Liver (tissue), 3 donors: ENCODE measurements at regions not wholly inside any gene's neighbourhood (a gene's known extent, or its start where the extent isn't known, plus 50 kb on each side); places are given as distances from the start of the nearest gene placed in this dataset.

Experiments used
- GABPA ChIP-seq, 2 donors: IDR thresholded peaks in 1 of 2; conservative IDR thresholded peaks in 1 of 2; 2 replicates each; pipeline ENCODE4 v1.6.1; 2016; ENCODE audit warnings: antibody characterized with exemption in 2 of 2, mild to moderate bottlenecking in 1 of 2, moderate library complexity in 1 of 2
- HNF4G ChIP-seq: IDR thresholded peaks from 2 replicates; pipeline ENCODE4 v1.6.1; 2016; ENCODE audit warnings: antibody characterized with exemption
- JUND ChIP-seq, 2 donors: IDR thresholded peaks; 2 replicates each; pipeline ENCODE4 v1.6.1; 2016; ENCODE audit warnings: antibody characterized with exemption in 2 of 2
- MAX ChIP-seq: IDR thresholded peaks from 2 replicates; pipeline ENCODE4 v1.6.1; 2016; ENCODE audit warnings: antibody characterized with exemption
- NR2F2 ChIP-seq: IDR thresholded peaks from 2 replicates; pipeline ENCODE4 v1.6.1; 2016; ENCODE audit warnings: antibody characterized with exemption
- RAD21 ChIP-seq, 2 donors: IDR thresholded peaks; 2 replicates each; pipeline ENCODE4 v1.6.1; 2016; ENCODE audit warnings: antibody characterized with exemption in 2 of 2, mild to moderate bottlenecking in 2 of 2
- RXRA ChIP-seq, 2 donors: IDR thresholded peaks; 2 replicates each; pipeline ENCODE4 v1.6.1; 2017 to 2018; ENCODE audit warnings: antibody characterized with exemption in 2 of 2, mild to moderate bottlenecking in 1 of 2
- SP1 ChIP-seq: IDR thresholded peaks from 2 replicates; pipeline ENCODE4 v1.6.1; 2018; ENCODE audit warnings: antibody characterized with exemption, mild to moderate bottlenecking
- TAF1 ChIP-seq: conservative IDR thresholded peaks from 2 replicates; pipeline ENCODE4 v1.6.1; 2016; ENCODE audit warnings: antibody characterized with exemption, mild to moderate bottlenecking
- YY1 ChIP-seq: IDR thresholded peaks from 2 replicates; pipeline ENCODE4 v1.6.1; 2016; ENCODE audit warnings: antibody characterized with exemption, mild to moderate bottlenecking
- ZBTB33 ChIP-seq: IDR thresholded peaks from 2 replicates; pipeline ENCODE4 v1.6.1; 2016; ENCODE audit warnings: antibody characterized with exemption
- TF ChIP-seq, protein P1 (sequence below): fragments of 150-350 bp; IDR thresholded peaks from 2 replicates; pipeline ENCODE4 v1.5.1; 2017; ENCODE audit warnings: improper control_type of control experiment, low read depth, low read length; ENCODE audit not compliant: missing input control
- TF ChIP-seq, protein P2 (sequence below): IDR thresholded peaks from 2 replicates; pipeline ENCODE4 v1.6.1; 2016; ENCODE audit warnings: antibody characterized with exemption, mild to moderate bottlenecking
- donor health status: healthy.
- donor health status: healthy.

GRCh38 chr20:11686820-11687543, 230.7 kb upstream of the BTBD3 start:
- TF ChIP-seq, protein P1, sequence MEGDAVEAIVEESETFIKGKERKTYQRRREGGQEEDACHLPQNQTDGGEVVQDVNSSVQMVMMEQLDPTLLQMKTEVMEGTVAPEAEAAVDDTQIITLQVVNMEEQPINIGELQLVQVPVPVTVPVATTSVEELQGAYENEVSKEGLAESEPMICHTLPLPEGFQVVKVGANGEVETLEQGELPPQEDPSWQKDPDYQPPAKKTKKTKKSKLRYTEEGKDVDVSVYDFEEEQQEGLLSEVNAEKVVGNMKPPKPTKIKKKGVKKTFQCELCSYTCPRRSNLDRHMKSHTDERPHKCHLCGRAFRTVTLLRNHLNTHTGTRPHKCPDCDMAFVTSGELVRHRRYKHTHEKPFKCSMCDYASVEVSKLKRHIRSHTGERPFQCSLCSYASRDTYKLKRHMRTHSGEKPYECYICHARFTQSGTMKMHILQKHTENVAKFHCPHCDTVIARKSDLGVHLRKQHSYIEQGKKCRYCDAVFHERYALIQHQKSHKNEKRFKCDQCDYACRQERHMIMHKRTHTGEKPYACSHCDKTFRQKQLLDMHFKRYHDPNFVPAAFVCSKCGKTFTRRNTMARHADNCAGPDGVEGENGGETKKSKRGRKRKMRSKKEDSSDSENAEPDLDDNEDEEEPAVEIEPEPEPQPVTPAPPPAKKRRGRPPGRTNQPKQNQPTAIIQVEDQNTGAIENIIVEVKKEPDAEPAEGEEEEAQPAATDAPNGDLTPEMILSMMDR: no peak
- TF ChIP-seq, protein P2, sequence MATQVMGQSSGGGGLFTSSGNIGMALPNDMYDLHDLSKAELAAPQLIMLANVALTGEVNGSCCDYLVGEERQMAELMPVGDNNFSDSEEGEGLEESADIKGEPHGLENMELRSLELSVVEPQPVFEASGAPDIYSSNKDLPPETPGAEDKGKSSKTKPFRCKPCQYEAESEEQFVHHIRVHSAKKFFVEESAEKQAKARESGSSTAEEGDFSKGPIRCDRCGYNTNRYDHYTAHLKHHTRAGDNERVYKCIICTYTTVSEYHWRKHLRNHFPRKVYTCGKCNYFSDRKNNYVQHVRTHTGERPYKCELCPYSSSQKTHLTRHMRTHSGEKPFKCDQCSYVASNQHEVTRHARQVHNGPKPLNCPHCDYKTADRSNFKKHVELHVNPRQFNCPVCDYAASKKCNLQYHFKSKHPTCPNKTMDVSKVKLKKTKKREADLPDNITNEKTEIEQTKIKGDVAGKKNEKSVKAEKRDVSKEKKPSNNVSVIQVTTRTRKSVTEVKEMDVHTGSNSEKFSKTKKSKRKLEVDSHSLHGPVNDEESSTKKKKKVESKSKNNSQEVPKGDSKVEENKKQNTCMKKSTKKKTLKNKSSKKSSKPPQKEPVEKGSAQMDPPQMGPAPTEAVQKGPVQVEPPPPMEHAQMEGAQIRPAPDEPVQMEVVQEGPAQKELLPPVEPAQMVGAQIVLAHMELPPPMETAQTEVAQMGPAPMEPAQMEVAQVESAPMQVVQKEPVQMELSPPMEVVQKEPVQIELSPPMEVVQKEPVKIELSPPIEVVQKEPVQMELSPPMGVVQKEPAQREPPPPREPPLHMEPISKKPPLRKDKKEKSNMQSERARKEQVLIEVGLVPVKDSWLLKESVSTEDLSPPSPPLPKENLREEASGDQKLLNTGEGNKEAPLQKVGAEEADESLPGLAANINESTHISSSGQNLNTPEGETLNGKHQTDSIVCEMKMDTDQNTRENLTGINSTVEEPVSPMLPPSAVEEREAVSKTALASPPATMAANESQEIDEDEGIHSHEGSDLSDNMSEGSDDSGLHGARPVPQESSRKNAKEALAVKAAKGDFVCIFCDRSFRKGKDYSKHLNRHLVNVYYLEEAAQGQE: no peak
- TF ChIP-seq RAD21 (IDR thresholded peaks at IDR 0.05) (peak in 1 of 2 donors; percentile 5), HNF4G (no peak), GABPA (IDR thresholded peaks at IDR 0.05 in 1 of 2, conservative IDR thresholded peaks at IDR 0.05 in 1 of 2) (no peak), MAX (no peak), ZBTB33 (no peak), SP1 (no peak), YY1 (no peak), NR2F2 (no peak), JUND (IDR thresholded peaks at IDR 0.05) (no peak), RXRA (IDR thresholded peaks at IDR 0.05) (no peak), TAF1 (no peak)
